ENCODE measurements at regions not wholly inside any gene's neighbourhood (a gene's known extent, or its start where the extent isn't known, plus 50 kb on each side); places are given as distances from the start of the nearest gene placed in this dataset.

DNA sequence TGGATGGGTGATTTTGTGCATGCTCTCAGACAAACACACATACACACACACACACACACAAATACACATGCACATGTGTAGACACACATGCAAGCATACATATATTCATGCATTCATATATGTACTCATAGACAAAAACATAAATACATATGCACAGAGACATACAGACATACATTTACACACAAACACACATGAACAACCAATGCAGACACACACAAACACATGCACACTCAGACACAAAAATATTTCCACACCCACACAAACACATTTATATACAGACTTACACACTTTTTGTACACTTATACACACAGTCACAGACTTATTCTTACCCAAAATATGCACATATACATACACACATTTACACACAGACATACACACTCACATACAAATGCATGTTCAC lies 94.9 kb upstream of the NKX2-2 start:
- TF ChIP-seq, protein P1, sequence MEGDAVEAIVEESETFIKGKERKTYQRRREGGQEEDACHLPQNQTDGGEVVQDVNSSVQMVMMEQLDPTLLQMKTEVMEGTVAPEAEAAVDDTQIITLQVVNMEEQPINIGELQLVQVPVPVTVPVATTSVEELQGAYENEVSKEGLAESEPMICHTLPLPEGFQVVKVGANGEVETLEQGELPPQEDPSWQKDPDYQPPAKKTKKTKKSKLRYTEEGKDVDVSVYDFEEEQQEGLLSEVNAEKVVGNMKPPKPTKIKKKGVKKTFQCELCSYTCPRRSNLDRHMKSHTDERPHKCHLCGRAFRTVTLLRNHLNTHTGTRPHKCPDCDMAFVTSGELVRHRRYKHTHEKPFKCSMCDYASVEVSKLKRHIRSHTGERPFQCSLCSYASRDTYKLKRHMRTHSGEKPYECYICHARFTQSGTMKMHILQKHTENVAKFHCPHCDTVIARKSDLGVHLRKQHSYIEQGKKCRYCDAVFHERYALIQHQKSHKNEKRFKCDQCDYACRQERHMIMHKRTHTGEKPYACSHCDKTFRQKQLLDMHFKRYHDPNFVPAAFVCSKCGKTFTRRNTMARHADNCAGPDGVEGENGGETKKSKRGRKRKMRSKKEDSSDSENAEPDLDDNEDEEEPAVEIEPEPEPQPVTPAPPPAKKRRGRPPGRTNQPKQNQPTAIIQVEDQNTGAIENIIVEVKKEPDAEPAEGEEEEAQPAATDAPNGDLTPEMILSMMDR (IDR thresholded peaks at IDR 0.05 in 8 of 11, conservative IDR thresholded peaks at IDR 0.05 in 3 of 11) = no peak
- no peak for TF ChIP-seq POLR2A (IDR thresholded peaks at IDR 0.05)
